ENCODE measurements at regions not wholly inside any gene's neighbourhood (a gene's known extent, or its start where the extent isn't known, plus 50 kb on each side); places are given as distances from the start of the nearest gene placed in this dataset.

DNA sequence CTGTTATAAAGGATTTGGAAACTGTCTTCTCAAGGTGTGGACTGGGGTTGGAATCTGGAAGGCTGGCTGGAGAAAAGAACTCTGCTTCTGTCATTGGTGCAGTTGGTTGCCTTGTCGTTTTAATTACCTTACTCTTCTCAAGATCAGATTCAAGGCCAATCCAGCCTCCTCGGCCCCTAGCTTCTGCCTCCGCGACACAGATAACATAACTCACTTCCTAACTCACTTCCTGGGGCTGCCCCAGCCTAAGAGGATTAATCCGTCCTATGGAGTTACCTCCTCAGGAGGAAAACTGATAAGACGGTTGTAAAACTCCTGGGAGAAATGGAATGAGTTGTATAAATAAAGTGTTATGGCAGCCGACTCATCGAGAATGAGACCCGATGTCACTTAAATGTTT, 389.1 kb upstream of the WWC1 start:
- TF ChIP-seq, protein P1, sequence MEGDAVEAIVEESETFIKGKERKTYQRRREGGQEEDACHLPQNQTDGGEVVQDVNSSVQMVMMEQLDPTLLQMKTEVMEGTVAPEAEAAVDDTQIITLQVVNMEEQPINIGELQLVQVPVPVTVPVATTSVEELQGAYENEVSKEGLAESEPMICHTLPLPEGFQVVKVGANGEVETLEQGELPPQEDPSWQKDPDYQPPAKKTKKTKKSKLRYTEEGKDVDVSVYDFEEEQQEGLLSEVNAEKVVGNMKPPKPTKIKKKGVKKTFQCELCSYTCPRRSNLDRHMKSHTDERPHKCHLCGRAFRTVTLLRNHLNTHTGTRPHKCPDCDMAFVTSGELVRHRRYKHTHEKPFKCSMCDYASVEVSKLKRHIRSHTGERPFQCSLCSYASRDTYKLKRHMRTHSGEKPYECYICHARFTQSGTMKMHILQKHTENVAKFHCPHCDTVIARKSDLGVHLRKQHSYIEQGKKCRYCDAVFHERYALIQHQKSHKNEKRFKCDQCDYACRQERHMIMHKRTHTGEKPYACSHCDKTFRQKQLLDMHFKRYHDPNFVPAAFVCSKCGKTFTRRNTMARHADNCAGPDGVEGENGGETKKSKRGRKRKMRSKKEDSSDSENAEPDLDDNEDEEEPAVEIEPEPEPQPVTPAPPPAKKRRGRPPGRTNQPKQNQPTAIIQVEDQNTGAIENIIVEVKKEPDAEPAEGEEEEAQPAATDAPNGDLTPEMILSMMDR (IDR thresholded peaks at IDR 0.05; ENCODE audit: poor library complexity), result no peak
- no peak for TF ChIP-seq EZH2 (IDR thresholded peaks at IDR 0.05; ENCODE audit: borderline replicate concordance)

All from hepatocyte (in vitro differentiated cells).